GM12891 (cell line): ENCODE measurements at regions not wholly inside any gene's neighbourhood (a gene's known extent, or its start where the extent isn't known, plus 50 kb on each side); places are given as distances from the start of the nearest gene placed in this dataset.

Experiments used
- POLR2A ChIP-seq: IDR thresholded peaks from 2 replicates; pipeline ENCODE4 v1.6.1; 2011; ENCODE audit warnings: low read depth, low read length, control low read depth
- POLR2AphosphoS5 ChIP-seq: IDR thresholded peaks from 2 replicates; pipeline ENCODE4 v1.6.1; 2011; ENCODE audit warnings: low read depth, low read length, control low read depth
- TAF1 ChIP-seq: IDR thresholded peaks from 2 replicates; pipeline ENCODE4 v1.6.1; 2011; ENCODE audit warnings: low read depth, low read length, control low read depth

GRCh38 chr3:153843994-153844393, 277.2 kb upstream of the ARHGEF26 start:
- TF ChIP-seq POLR2A (no peak), TAF1 (no peak), POLR2AphosphoS5 (no peak)
